GM04503 (cell line): ENCODE measurements at regions not wholly inside any gene's neighbourhood (a gene's known extent, or its start where the extent isn't known, plus 50 kb on each side); places are given as distances from the start of the nearest gene placed in this dataset.
"Not testable (repeated sequence)": the region's sequence is repeated elsewhere in the genome, so short reads cannot be mapped to it uniquely, and the experiment has no call there.

ENCODE experiments used
- DNase-seq: peaks from one replicate; pipeline ENCODE4 v3.0.0-alpha.2; 2012; ENCODE audit warnings: low read depth

- no peak for DNase-seq
Measured at GRCh38 chr2:142757111-142757510, 120.4 kb upstream of the KYNU start.

GRCh38 chr2:142756430-142756829 lies 121.0 kb upstream of the KYNU start:
- DNase-seq, result no peak

- DNase-seq, result no peak
Measured at GRCh38 chr2:142755191-142755590, 122.3 kb upstream of the KYNU start.

GRCh38 chr2:142754182-142754581 lies 123.3 kb upstream of the KYNU start:
- no peak for DNase-seq

- no peak for DNase-seq
Measured at GRCh38 chr2:142750858-142751257, 126.6 kb upstream of the KYNU start.

GRCh38 chr2:142748559-142749099 lies 128.8 kb upstream of the KYNU start:
- DNase-seq, result no peak

- no peak for DNase-seq
Measured at GRCh38 chr2:142745691-142746090, 131.8 kb upstream of the KYNU start.

DNA sequence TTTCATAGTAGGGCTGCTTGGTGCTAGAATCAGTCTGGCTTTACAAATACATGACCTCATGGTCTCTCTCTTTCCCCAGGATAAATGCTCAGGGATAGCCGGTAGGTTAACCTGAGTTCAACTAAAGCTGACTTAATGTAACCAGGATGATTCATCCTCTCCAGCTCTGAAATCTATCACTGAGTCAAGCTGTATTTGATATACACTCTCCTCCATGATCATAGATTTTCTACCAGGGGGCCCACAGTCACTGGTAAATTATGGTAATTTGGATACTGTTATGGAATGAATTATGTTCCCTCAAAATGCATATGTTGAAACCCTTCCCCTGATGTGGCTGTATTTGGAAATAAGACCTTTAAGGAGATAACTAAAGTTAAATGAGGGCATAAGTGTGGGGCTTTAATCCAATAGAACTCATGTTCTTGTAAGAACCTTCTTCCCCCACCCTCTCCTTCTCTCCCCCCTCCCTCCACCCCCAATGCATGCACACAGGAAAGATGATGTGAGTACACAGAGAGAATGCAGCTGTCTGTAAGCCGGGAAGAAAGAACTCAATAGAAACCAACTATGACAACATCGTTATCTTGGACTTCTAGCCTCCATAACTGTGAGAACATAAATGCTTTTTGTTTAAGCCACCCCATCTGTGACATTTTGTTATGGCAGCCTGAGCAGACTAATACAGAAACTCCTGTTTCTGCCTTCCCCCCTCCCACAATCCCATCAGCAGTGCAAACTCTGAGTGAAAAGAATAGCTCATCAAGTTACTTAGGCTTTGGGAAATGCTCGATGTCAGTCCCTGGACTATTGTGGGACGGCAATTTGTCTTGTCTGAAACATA lies 134.9 kb upstream of the KYNU start:
- no peak for DNase-seq

DNA sequence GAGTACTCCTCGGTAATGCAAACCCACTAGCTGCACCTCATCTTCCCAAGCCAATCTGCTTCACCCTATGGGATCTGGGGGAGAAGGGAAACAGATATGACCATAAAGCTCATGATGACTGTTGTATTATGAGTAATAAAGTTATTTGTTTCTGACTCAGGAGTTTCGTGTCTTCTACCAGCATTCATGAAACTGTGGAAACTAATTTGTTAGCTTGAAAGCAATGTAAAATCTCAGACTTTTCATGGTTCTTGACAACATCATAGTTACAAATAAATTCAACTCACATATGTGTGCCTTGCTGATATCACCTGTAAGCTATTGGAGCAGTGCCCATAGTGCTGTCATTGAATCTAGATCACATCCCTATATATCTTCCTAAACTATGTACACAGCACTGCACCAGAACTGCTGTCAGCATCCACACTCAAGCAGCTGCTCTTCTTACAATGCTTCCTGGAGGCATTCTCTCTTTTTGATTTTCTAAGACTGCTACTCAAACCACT lies 135.6 kb upstream of the KYNU start:
- no peak for DNase-seq

DNA sequence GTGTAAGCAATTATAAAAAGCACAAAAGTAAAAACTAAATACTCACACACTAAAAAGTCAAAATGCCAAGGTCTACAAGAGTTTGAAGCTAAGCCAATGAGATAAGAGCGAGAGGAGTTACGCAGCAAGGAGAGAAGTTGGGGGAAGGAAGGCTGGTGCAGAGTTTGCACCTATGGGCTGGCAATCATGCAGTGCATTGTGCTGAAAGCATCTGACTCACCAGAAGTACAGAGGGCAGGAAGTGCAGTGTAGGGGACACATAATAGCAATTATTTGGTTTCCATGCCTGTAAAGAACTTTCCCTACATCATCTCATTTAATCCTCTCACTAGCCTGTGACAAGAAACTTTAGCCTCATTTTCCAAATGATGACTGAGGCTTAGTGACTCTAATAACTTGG lies 142.7 kb upstream of the KYNU start:
- no peak for DNase-seq

- DNase-seq, result no peak
Measured at GRCh38 chr2:142734231-142734630, 143.2 kb upstream of the KYNU start.

DNA sequence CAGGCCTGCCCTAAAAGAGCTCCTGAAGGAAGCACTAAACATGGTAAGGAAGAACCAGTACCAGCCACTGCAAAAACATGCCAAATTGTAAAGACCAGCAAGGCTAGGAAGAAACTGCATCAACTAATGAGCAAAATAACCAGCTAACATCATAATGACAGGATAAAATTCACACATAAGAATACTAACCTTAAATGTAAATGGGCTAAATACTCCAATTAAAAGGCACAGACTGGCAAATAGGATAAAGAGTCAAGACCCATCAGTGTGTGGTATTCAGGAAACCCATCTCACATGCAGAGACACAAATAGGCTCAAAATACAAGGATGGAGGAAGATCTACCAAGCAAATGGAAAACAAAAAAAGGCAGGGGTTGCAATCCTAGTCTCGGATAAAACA lies 147.7 kb upstream of the KYNU start:
- DNase-seq, result not testable (repeated sequence)

DNA sequence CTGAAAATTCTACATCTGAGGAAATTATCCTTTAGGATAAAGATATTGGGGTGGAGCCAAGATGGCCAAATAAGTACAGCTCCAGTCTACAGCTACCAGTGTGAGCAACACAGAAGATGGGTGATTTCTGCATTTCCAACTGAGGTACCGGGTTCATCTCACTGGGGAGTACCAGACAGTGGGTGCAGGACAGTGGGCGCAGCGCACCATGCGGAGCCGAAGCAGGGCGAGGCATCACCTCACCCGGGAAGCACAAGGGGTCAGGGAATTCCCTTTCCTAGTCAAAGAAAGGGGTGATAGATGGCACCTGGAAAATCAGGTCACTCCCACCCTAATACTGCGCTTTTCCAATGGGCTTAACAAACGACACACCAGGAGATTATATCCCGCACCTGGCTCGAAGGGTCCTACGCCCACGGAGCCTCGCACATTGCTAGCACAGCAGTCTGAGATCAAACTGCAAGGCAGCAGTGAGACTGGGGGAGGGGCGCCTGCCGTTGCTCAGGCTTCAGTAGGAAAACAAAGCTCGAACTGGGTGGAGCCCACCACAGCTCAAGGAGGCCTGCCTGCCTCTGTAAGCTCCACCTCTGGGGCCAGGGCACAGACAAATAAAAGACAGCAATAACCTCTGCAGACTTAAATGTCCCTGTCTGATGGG lies 149.5 kb upstream of the KYNU start:
- not testable (repeated sequence) for DNase-seq

GRCh38 chr2:142725386-142725785 lies 152.1 kb upstream of the KYNU start:
- DNase-seq, result no peak

- no peak for DNase-seq
Measured at GRCh38 chr2:142724713-142725349, 152.6 kb upstream of the KYNU start.

- DNase-seq, result no peak
Measured at GRCh38 chr2:142724186-142724585, 153.3 kb upstream of the KYNU start.

DNA sequence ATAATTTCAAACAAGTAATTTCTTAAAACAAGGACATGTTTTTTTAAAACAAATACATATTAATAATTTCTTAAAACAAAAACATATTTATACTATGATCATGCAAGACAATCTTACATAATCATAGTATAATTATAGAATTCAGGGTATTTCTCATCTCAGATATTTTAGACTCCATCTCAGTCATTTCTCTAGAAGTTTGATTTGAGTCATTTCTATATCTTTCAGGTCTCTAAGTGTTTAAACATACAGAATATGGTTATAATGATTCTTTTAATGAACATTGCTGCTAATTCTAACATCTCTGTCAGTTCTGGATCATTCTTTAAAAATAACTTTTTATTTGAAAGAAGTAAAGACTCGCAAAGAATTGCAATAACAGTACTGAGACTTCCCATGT lies 154.2 kb upstream of the KYNU start:
- no peak for DNase-seq

- DNase-seq, result no peak
Measured at GRCh38 chr2:142722569-142722968, 154.9 kb upstream of the KYNU start.

DNA sequence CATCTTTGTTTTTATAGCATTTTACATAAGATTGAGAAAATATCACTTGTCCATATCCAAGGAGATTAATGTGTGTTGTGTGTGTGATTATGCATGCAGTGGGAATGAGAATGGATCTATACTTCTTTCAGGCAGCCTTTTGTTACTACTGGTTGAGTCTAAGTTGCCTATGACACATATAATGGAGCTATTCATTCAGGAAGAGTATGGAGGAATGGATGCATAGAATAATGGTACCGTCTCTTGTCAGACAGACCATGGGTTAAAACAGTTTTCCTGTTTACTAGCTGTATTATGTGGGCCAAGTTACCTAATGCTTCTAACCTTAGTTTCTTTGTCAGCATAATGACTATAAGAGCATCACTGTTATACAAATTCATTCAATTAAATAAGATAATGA lies 155.4 kb upstream of the KYNU start:
- DNase-seq, result no peak

GRCh38 chr2:142721015-142721414 lies 156.4 kb upstream of the KYNU start:
- DNase-seq, result no peak

DNA sequence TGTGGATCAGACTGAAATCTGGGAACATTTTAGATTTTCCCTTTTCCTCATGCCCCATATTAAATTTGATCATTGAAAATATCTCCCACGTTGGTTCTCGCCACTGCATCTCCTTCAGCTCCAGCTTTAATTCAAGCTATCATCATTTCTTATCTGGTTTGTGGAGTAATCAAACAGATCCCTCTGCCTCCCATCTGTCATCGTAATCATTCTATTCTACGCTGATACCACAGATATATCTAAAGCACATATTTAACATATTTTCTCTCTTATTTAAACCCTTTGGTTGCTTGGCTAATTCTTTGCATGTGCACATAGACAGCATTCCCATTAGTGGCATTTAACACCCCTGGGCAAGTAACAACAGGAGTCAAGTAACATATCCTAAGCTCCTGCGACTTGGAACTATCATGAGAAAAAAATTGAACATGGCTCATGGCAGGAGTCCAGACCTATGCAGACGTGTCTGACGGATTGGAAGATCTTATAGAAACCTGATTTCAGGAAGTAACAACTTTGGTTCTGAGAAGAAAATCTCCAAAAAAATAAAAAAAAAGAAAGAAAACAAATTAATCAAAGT lies 158.8 kb upstream of the KYNU start:
- no peak for DNase-seq
